ENCODE measurements at regions not wholly inside any gene's neighbourhood (a gene's known extent, or its start where the extent isn't known, plus 50 kb on each side); places are given as distances from the start of the nearest gene placed in this dataset.

DNA sequence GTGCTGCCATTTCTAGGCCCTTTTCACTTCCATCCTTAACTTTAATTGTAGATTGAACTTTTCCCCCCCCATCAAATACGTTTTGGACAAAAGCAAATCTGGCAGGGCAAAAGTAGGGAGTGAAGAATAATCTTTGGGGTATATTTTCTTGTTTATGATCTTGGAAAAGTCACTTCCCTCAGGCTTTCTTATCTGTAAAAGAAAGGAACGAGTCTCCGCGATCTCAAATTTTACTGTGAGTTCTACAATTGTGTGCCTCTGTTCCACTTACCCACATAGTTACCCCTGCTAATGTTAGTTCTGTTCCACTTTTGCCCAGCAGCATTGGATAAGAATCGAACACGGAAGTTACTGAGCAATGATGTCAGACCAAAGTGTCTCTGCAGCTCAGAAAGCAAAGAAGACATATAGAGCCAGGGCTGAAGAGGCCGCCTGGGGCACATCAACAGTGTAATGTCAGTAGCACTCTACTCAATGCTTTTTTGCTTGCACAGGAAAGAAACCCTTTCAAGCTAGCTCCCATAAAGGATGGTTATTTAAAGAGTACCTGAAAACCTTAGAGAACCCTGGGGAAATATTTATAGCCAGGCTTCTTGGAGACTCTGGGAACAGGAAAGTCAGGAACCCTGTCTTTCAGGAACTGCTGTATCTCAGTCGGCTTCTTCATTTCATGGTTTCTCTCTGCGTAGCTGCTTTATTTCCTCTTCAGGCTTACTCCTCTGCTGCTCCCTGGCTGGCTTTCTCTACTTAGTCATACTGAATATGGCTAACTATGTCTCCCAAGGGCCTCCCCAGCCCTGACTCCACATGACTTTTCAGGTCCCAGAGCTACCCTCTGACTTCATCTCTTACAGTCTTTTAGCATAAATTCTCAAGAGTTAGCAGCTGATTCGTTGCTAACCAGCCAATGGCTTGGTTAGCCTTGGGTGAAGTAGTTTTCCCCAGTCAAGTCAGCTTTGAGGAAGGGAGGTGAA, 123.7 kb upstream of the FAM3C start:
- TF ChIP-seq, protein P1, sequence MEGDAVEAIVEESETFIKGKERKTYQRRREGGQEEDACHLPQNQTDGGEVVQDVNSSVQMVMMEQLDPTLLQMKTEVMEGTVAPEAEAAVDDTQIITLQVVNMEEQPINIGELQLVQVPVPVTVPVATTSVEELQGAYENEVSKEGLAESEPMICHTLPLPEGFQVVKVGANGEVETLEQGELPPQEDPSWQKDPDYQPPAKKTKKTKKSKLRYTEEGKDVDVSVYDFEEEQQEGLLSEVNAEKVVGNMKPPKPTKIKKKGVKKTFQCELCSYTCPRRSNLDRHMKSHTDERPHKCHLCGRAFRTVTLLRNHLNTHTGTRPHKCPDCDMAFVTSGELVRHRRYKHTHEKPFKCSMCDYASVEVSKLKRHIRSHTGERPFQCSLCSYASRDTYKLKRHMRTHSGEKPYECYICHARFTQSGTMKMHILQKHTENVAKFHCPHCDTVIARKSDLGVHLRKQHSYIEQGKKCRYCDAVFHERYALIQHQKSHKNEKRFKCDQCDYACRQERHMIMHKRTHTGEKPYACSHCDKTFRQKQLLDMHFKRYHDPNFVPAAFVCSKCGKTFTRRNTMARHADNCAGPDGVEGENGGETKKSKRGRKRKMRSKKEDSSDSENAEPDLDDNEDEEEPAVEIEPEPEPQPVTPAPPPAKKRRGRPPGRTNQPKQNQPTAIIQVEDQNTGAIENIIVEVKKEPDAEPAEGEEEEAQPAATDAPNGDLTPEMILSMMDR (IDR thresholded peaks at IDR 0.05), result no peak
- no peak for TF ChIP-seq POLR2A (IDR thresholded peaks at IDR 0.05)

Measured in Peyer's patch (tissue), 4 donors.